GM23338 (cell line): ENCODE measurements at regions not wholly inside any gene's neighbourhood (a gene's known extent, or its start where the extent isn't known, plus 50 kb on each side); places are given as distances from the start of the nearest gene placed in this dataset.

Experiments
- ATAC-seq: fragments of 200-7000 bp; cut with Tn5 transposase; 3 replicates; pipeline ENCODE4 v1.9.1; 2020
- DNase-seq: peaks from one replicate; pipeline ENCODE4 v3.0.0-alpha.2; 2015; ENCODE audit warnings: low spot score
- H2AFZ ChIP-seq: fragments of 200-600 bp; sonication (generic); 2 replicates; pipeline ENCODE4 v1.8.0; 2016; ENCODE audit warnings: antibody characterized with exemption, mild to moderate bottlenecking, moderate library complexity
- H3F3A ChIP-seq: fragments of 200-600 bp; sonication (generic); replicated peaks from 2 replicates; pipeline ENCODE4 v1.8.0; 2017; ENCODE audit warnings: antibody characterized with exemption, mixed run types, low read depth
- H3K27ac ChIP-seq: fragments of 200-600 bp; sonication (generic); 2 replicates; pipeline ENCODE4 v1.6.1; 2016; ENCODE audit warnings: low read depth
- H3K27me3 ChIP-seq: fragments of 200-600 bp; sonication (generic); 2 replicates; pipeline ENCODE4 v1.8.0; 2016; ENCODE audit warnings: mild to moderate bottlenecking, mixed run types, moderate library complexity; ENCODE audit not compliant: insufficient read depth
- H3K36me3 ChIP-seq: fragments of 200-600 bp; sonication (generic); 2 replicates; pipeline ENCODE4 v1.8.0; 2016; ENCODE audit warnings: mild to moderate bottlenecking; ENCODE audit not compliant: insufficient read depth
- H3K4me1 ChIP-seq: fragments of 200-600 bp; sonication (generic); 2 replicates; pipeline ENCODE4 v1.8.0; 2016; ENCODE audit warnings: mild to moderate bottlenecking, moderate library complexity; ENCODE audit not compliant: insufficient read depth
- H3K4me2 ChIP-seq: fragments of 200-600 bp; sonication (generic); 2 replicates; pipeline ENCODE4 v1.7.1; 2017; ENCODE audit warnings: mixed run types
- H3K4me3 ChIP-seq: fragments of 200-600 bp; sonication (generic); 2 replicates; pipeline ENCODE4 v1.6.1; 2016; ENCODE audit warnings: mixed run types
- H3K79me2 ChIP-seq: fragments of 200-600 bp; sonication (generic); replicated peaks from 2 replicates; pipeline ENCODE4 v1.8.0; 2017; ENCODE audit warnings: mild to moderate bottlenecking; ENCODE audit not compliant: insufficient read depth
- H3K9me2 ChIP-seq: fragments of 200-600 bp; sonication (generic); 2 replicates; pipeline ENCODE4 v1.8.0; 2017; ENCODE audit not compliant: insufficient read depth
- H4K20me1 ChIP-seq: fragments of 200-600 bp; sonication (generic); replicated peaks from 2 replicates; pipeline ENCODE4 v1.8.0; 2017; ENCODE audit warnings: mild to moderate bottlenecking; ENCODE audit not compliant: insufficient read depth
- H3K27ac Mint-ChIP-seq: 2 replicates; pipeline ENCODE4 v1.8.0; 2020; ENCODE audit warnings: inconsistent platforms, mild to moderate bottlenecking, moderate library complexity, mixed read lengths
- H3K27me3 Mint-ChIP-seq: 3 replicates; pipeline ENCODE4 v1.8.0; 2022; ENCODE audit warnings: low read depth, mild to moderate bottlenecking, moderate library complexity, mixed read lengths, inconsistent platforms; ENCODE audit not compliant: insufficient read depth, poor library complexity
- H3K36me3 Mint-ChIP-seq: 3 replicates; pipeline ENCODE4 v1.8.0; 2021; ENCODE audit warnings: low read depth, mild to moderate bottlenecking, inconsistent platforms, moderate library complexity, mixed read lengths
- H3K4me1 Mint-ChIP-seq: 3 replicates; pipeline ENCODE4 v1.8.0; 2020; ENCODE audit warnings: mild to moderate bottlenecking, inconsistent platforms, mixed read lengths
- H3K4me3 Mint-ChIP-seq: 3 replicates; pipeline ENCODE4 v1.8.0; 2021; ENCODE audit warnings: moderate library complexity, mild to moderate bottlenecking, inconsistent platforms, mixed read lengths
- H3K9me3 Mint-ChIP-seq: 3 replicates; pipeline ENCODE4 v1.8.0; 2020; ENCODE audit warnings: moderate library complexity, mild to moderate bottlenecking, inconsistent platforms, mixed read lengths
- CREB1 ChIP-seq: fragments of 250-450 bp; sonication (Bioruptor Pico); IDR thresholded peaks from 2 replicates; pipeline ENCODE4 v1.5.0; 2020; ENCODE audit warnings: low read depth, mild to moderate bottlenecking, moderate library complexity
- CTCF ChIP-seq, 2 experiments: fragments of 200-600 bp in 1 of 2; sonication (generic) in 1 of 2; conservative IDR thresholded peaks; 2 replicates each; pipeline versions ENCODE4 v1.5.1 to v1.6.1; 2016 to 2017; ENCODE audit warnings: antibody characterized with exemption in 2 of 2, low read depth in 2 of 2, mild to moderate bottlenecking in 2 of 2, moderate library complexity in 1 of 2
- ETS1 ChIP-seq: IDR thresholded peaks from 2 replicates; pipeline ENCODE4 v1.6.1; 2016; ENCODE audit warnings: antibody characterized with exemption
- EZH2 ChIP-seq: fragments of 200-600 bp; sonication (generic); IDR thresholded peaks from one replicate; pipeline ENCODE4 v1.8.0; 2017; ENCODE audit warnings: antibody characterized with exemption, mild to moderate bottlenecking, low read depth; ENCODE audit not compliant: unreplicated experiment
- JUNB ChIP-seq: IDR thresholded peaks from one replicate; pipeline ENCODE4 v1.6.1; 2016; ENCODE audit warnings: antibody characterized with exemption; ENCODE audit not compliant: unreplicated experiment
- NANOG ChIP-seq: IDR thresholded peaks from 2 replicates; pipeline ENCODE4 v1.6.1; 2016; ENCODE audit warnings: antibody characterized with exemption, borderline replicate concordance
- POLR2AphosphoS5 ChIP-seq: IDR thresholded peaks from 2 replicates; pipeline ENCODE4 v1.6.1; 2016; ENCODE audit warnings: antibody characterized with exemption, low read depth
- STAT1 ChIP-seq: IDR thresholded peaks from one replicate; pipeline ENCODE4 v1.6.1; 2016; ENCODE audit warnings: antibody characterized with exemption; ENCODE audit not compliant: unreplicated experiment
- ZNF114 ChIP-seq: fragments of 250-450 bp; sonication (Bioruptor Pico); IDR thresholded peaks from 2 replicates; pipeline ENCODE4 v1.5.0; 2020; ENCODE audit warnings: mild to moderate bottlenecking, moderate library complexity
- ZNF331 ChIP-seq: fragments of 250-450 bp; sonication (Bioruptor Pico); IDR thresholded peaks from 2 replicates; pipeline ENCODE4 v1.5.0; 2020; ENCODE audit warnings: low read depth, mild to moderate bottlenecking, moderate library complexity
- ZNF462 ChIP-seq: fragments of 250-450 bp; sonication (Bioruptor Pico); IDR thresholded peaks from 2 replicates; pipeline ENCODE4 v1.5.0; 2020; ENCODE audit warnings: mild to moderate bottlenecking, moderate library complexity

DNA sequence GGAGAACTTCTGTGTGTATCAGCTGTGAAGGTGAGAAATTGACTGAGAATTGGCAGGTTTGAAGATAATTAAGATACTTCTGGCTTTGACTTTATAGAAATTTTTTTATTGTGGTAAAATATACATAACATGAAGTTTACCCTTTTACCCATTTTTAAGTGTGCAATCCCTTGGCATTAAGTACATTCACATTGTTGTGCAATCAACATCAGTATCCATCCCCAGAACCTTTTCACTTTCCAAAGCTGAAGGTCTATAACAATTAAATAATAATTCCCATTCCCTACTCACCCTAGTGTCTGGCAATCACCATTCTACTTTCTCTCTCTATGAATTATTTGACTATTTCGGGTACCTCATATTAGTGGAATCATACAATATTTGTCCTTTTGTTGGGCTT lies 69.9 kb downstream of the ACTBL2 start:
- ATAC-seq: no peak
- no peak for DNase-seq
- H3K79me2 ChIP-seq: no peaks in the 10 kb centered on the region
- Mint-ChIP-seq H3K4me3 (no peak overlapping the region), H3K27ac (no peak overlapping the region), H3K9me3 (no peaks in the 10 kb centered on the region), H3K36me3 (no peaks in the 10 kb centered on the region), H3K4me1 (peaks cover 7% of the 10 kb centered on the region), H3K27me3 (no peaks in the 10 kb centered on the region)
- H3K4me3 ChIP-seq: no peak overlapping the region
- no peak overlapping the region for H3K27ac ChIP-seq
- H3K36me3 ChIP-seq: no peaks in the 10 kb centered on the region
- peaks cover 4% of the 10 kb centered on the region; the same call in 1 of the 2 replicates for H3K9me2 ChIP-seq
- no peak overlapping the region for H2AFZ ChIP-seq
- H3K27me3 ChIP-seq: no peaks in the 10 kb centered on the region
- no peaks in the 10 kb centered on the region for H4K20me1 ChIP-seq
- H3K4me2 ChIP-seq: no peak overlapping the region
- H3K4me1 ChIP-seq: no peaks in the 10 kb centered on the region
- TF ChIP-seq JUNB (no peak), ZNF331 (no peak), ETS1 (no peak), CTCF (conservative IDR thresholded peaks at IDR 0.05; ENCODE audit: low read depth in 2 of 2) (no peak), STAT1 (no peak), ZNF114 (no peak), EZH2 (no peak), POLR2AphosphoS5 (no peak), ZNF462 (no peak), NANOG (no peak), CREB1 (CRISPR knock-in tag) (no peak)
- H3F3A ChIP-seq: no peaks in the 10 kb centered on the region
